ENCODE measurements at regions not wholly inside any gene's neighbourhood (a gene's known extent, or its start where the extent isn't known, plus 50 kb on each side); places are given as distances from the start of the nearest gene placed in this dataset.
"Not testable (repeated sequence)": the region's sequence is repeated elsewhere in the genome, so short reads cannot be mapped to it uniquely, and the experiment has no call there.

GRCh38 chr9:65454034-65454433 lies 169.0 kb upstream of the FOXD4L5 start:
- H3K36me3 ChIP-seq (ENCODE audit: insufficient read depth, low read length); H3K27ac ChIP-seq (ENCODE audit: low read depth, low read length); H3K4me3 ChIP-seq (ENCODE audit: low read depth, low read length); H3K4me1 ChIP-seq (ENCODE audit: control insufficient read depth, insufficient read depth, low read length, unreplicated experiment); H3K79me2 ChIP-seq (ENCODE audit: control insufficient read depth, insufficient read depth, low read length, unreplicated experiment); H2AFZ ChIP-seq (ENCODE audit: low read length, unreplicated experiment); H3K27me3 ChIP-seq (ENCODE audit: insufficient read depth, low read length): not testable (repeated sequence)

GRCh38 chr9:65449886-65450610 lies 165.0 kb upstream of the FOXD4L5 start:
- not testable (repeated sequence) for H3K4me3 ChIP-seq (ENCODE audit: low read depth, low read length); H3K4me1 ChIP-seq (ENCODE audit: control insufficient read depth, insufficient read depth, low read length, unreplicated experiment); H3K27me3 ChIP-seq (ENCODE audit: insufficient read depth, low read length); H3K36me3 ChIP-seq (ENCODE audit: insufficient read depth, low read length); H3K79me2 ChIP-seq (ENCODE audit: control insufficient read depth, insufficient read depth, low read length, unreplicated experiment); H3K27ac ChIP-seq (ENCODE audit: low read depth, low read length); H2AFZ ChIP-seq (ENCODE audit: low read length, unreplicated experiment)

- Histone ChIP-seq H3K79me2 (ENCODE audit: control insufficient read depth, insufficient read depth, low read length, unreplicated experiment) (no peaks in the 10 kb centered on the region), H3K27me3 (ENCODE audit: insufficient read depth, low read length) (no peaks in the 10 kb centered on the region), H2AFZ (ENCODE audit: low read length, unreplicated experiment) (no peak overlapping the region), H3K36me3 (ENCODE audit: insufficient read depth, low read length) (no peaks in the 10 kb centered on the region), H3K27ac (ENCODE audit: low read depth, low read length) (no peak overlapping the region), H3K4me1 (ENCODE audit: control insufficient read depth, insufficient read depth, low read length, unreplicated experiment) (no peaks in the 10 kb centered on the region), H3K4me3 (ENCODE audit: low read depth, low read length) (no peak overlapping the region)
These were observed 164.4 kb upstream of the FOXD4L5 start for GRCh38 chr9:65449423-65449822.

GRCh38 chr9:65447146-65447545 lies 162.1 kb upstream of the FOXD4L5 start:
- H3K27ac ChIP-seq (ENCODE audit: low read depth, low read length); H3K27me3 ChIP-seq (ENCODE audit: insufficient read depth, low read length); H3K4me1 ChIP-seq (ENCODE audit: control insufficient read depth, insufficient read depth, low read length, unreplicated experiment); H2AFZ ChIP-seq (ENCODE audit: low read length, unreplicated experiment); H3K4me3 ChIP-seq (ENCODE audit: low read depth, low read length); H3K79me2 ChIP-seq (ENCODE audit: control insufficient read depth, insufficient read depth, low read length, unreplicated experiment); H3K36me3 ChIP-seq (ENCODE audit: insufficient read depth, low read length): not testable (repeated sequence)

- not testable (repeated sequence) for H2AFZ ChIP-seq (ENCODE audit: low read length, unreplicated experiment); H3K27ac ChIP-seq (ENCODE audit: low read depth, low read length); H3K4me3 ChIP-seq (ENCODE audit: low read depth, low read length); H3K27me3 ChIP-seq (ENCODE audit: insufficient read depth, low read length); H3K4me1 ChIP-seq (ENCODE audit: control insufficient read depth, insufficient read depth, low read length, unreplicated experiment); H3K79me2 ChIP-seq (ENCODE audit: control insufficient read depth, insufficient read depth, low read length, unreplicated experiment); H3K36me3 ChIP-seq (ENCODE audit: insufficient read depth, low read length)
These were observed 161.0 kb upstream of the FOXD4L5 start for GRCh38 chr9:65445991-65446390.

GRCh38 chr9:65444943-65445342 lies 159.9 kb upstream of the FOXD4L5 start:
- Histone ChIP-seq H3K27ac (ENCODE audit: low read depth, low read length) (no peak overlapping the region), H3K36me3 (ENCODE audit: insufficient read depth, low read length) (no peaks in the 10 kb centered on the region)

GRCh38 chr9:65442116-65442515 lies 157.1 kb upstream of the FOXD4L5 start:
- not testable (repeated sequence) for H3K79me2 ChIP-seq (ENCODE audit: control insufficient read depth, insufficient read depth, low read length, unreplicated experiment); H3K27ac ChIP-seq (ENCODE audit: low read depth, low read length); H3K27me3 ChIP-seq (ENCODE audit: insufficient read depth, low read length); H3K4me3 ChIP-seq (ENCODE audit: low read depth, low read length); H3K4me1 ChIP-seq (ENCODE audit: control insufficient read depth, insufficient read depth, low read length, unreplicated experiment); H3K36me3 ChIP-seq (ENCODE audit: insufficient read depth, low read length); H2AFZ ChIP-seq (ENCODE audit: low read length, unreplicated experiment)

More at GRCh38 chr9:65444943-65445342, 159.9 kb upstream of the FOXD4L5 start:
- Histone ChIP-seq H3K27me3 (ENCODE audit: insufficient read depth, low read length) (no peaks in the 10 kb centered on the region), H3K4me1 (ENCODE audit: control insufficient read depth, insufficient read depth, low read length, unreplicated experiment) (no peaks in the 10 kb centered on the region), H3K4me3 (ENCODE audit: low read depth, low read length) (no peak overlapping the region), H3K79me2 (ENCODE audit: control insufficient read depth, insufficient read depth, low read length, unreplicated experiment) (no peaks in the 10 kb centered on the region), H2AFZ (ENCODE audit: low read length, unreplicated experiment) (no peak overlapping the region)

GRCh38 chr9:65441324-65441920 lies 156.4 kb upstream of the FOXD4L5 start:
- not testable (repeated sequence) for H3K4me3 ChIP-seq (ENCODE audit: low read depth, low read length); H3K27me3 ChIP-seq (ENCODE audit: insufficient read depth, low read length); H3K36me3 ChIP-seq (ENCODE audit: insufficient read depth, low read length); H2AFZ ChIP-seq (ENCODE audit: low read length, unreplicated experiment); H3K27ac ChIP-seq (ENCODE audit: low read depth, low read length); H3K4me1 ChIP-seq (ENCODE audit: control insufficient read depth, insufficient read depth, low read length, unreplicated experiment); H3K79me2 ChIP-seq (ENCODE audit: control insufficient read depth, insufficient read depth, low read length, unreplicated experiment)

GRCh38 chr9:65437724-65438123 lies 152.7 kb upstream of the FOXD4L5 start:
- Histone ChIP-seq H3K27ac (ENCODE audit: low read depth, low read length) (no peak overlapping the region), H2AFZ (ENCODE audit: low read length, unreplicated experiment) (no peak overlapping the region), H3K27me3 (ENCODE audit: insufficient read depth, low read length) (no peaks in the 10 kb centered on the region), H3K4me3 (ENCODE audit: low read depth, low read length) (no peak overlapping the region), H3K79me2 (ENCODE audit: control insufficient read depth, insufficient read depth, low read length, unreplicated experiment) (no peaks in the 10 kb centered on the region), H3K36me3 (ENCODE audit: insufficient read depth, low read length) (no peaks in the 10 kb centered on the region), H3K4me1 (ENCODE audit: control insufficient read depth, insufficient read depth, low read length, unreplicated experiment) (no peaks in the 10 kb centered on the region)

- H3K27ac ChIP-seq (ENCODE audit: low read depth, low read length), result no peak overlapping the region
- H3K27me3 ChIP-seq (ENCODE audit: insufficient read depth, low read length), result no peaks in the 10 kb centered on the region
- H3K36me3 ChIP-seq (ENCODE audit: insufficient read depth, low read length), result no peaks in the 10 kb centered on the region
- H2AFZ ChIP-seq (ENCODE audit: low read length, unreplicated experiment), result no peak overlapping the region
- H3K4me1 ChIP-seq (ENCODE audit: control insufficient read depth, insufficient read depth, low read length, unreplicated experiment), result no peaks in the 10 kb centered on the region
- no peaks in the 10 kb centered on the region for H3K79me2 ChIP-seq (ENCODE audit: control insufficient read depth, insufficient read depth, low read length, unreplicated experiment)
- H3K4me3 ChIP-seq (ENCODE audit: low read depth, low read length), result no peak overlapping the region
These were observed 150.5 kb upstream of the FOXD4L5 start for GRCh38 chr9:65435464-65435863.

- H3K79me2 ChIP-seq (ENCODE audit: control insufficient read depth, insufficient read depth, low read length, unreplicated experiment), result no peaks in the 10 kb centered on the region
- no peaks in the 10 kb centered on the region for H3K36me3 ChIP-seq (ENCODE audit: insufficient read depth, low read length)
- no peak overlapping the region for H3K27ac ChIP-seq (ENCODE audit: low read depth, low read length)
- no peaks in the 10 kb centered on the region for H3K4me1 ChIP-seq (ENCODE audit: control insufficient read depth, insufficient read depth, low read length, unreplicated experiment)
- H3K27me3 ChIP-seq (ENCODE audit: insufficient read depth, low read length), result no peaks in the 10 kb centered on the region
- H2AFZ ChIP-seq (ENCODE audit: low read length, unreplicated experiment), result no peak overlapping the region
- no peak overlapping the region for H3K4me3 ChIP-seq (ENCODE audit: low read depth, low read length)
These were observed 147.8 kb upstream of the FOXD4L5 start for GRCh38 chr9:65432722-65433323.
